ENCODE measurements at regions not wholly inside any gene's neighbourhood (a gene's known extent, or its start where the extent isn't known, plus 50 kb on each side); places are given as distances from the start of the nearest gene placed in this dataset.
A peak's percentile ranks its signal among the peaks of the same experiment; 100 is the strongest.
"Not testable (repeated sequence)": the region's sequence is repeated elsewhere in the genome, so short reads cannot be mapped to it uniquely, and the experiment has no call there.

DNA sequence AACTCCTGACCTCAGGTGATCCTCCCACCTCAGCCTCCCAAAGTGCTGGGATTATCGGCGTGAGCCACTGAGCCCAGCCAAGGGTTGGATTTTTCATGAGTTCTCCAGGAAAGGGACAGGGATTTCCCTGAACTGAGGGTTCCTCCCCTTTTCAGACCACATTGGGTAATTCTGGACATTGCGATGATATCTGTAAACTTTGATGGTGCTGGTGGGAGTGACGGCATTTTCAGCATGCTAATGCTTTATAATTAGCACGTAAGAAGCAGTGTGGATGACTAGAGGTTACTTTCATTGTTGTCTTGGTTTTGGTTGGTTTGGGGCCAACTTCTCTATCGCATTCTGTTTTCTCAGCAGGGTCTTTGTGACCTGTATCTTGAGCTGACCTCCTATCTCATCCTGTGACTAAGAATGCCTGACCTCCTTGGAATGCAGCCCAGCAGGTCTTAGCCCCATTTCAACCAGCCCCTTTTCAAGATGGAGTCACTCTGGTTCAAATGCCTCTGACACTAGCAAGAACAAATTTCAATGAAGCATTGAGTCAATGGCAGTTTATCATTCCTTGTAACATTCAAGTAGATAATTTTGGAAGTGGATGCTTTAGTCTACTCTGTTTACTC is 156.5 kb downstream of the TTLL2 start:
- Histone ChIP-seq H3K4me3 (no peak overlapping the region), H3K27ac (no peak overlapping the region), H3K27me3 (replicated peaks; ENCODE audit: insufficient read depth) (no peaks in the 10 kb centered on the region), H3K9me3 (no peaks in the 10 kb centered on the region), H3K36me3 (no peaks in the 10 kb centered on the region), H3K4me1 (ENCODE audit: control insufficient read depth in 1 of 2, low read depth in 2 of 2) (peaks cover 0 to 6% of the 10 kb centered on the region in 2 donors)
- ATAC-seq (ENCODE audit: insufficient number of reproducible peaks, low FRiP score, low read depth) (no peak), DNase-seq (ENCODE audit: low spot score) (no peak)
- TF ChIP-seq, protein P1, sequence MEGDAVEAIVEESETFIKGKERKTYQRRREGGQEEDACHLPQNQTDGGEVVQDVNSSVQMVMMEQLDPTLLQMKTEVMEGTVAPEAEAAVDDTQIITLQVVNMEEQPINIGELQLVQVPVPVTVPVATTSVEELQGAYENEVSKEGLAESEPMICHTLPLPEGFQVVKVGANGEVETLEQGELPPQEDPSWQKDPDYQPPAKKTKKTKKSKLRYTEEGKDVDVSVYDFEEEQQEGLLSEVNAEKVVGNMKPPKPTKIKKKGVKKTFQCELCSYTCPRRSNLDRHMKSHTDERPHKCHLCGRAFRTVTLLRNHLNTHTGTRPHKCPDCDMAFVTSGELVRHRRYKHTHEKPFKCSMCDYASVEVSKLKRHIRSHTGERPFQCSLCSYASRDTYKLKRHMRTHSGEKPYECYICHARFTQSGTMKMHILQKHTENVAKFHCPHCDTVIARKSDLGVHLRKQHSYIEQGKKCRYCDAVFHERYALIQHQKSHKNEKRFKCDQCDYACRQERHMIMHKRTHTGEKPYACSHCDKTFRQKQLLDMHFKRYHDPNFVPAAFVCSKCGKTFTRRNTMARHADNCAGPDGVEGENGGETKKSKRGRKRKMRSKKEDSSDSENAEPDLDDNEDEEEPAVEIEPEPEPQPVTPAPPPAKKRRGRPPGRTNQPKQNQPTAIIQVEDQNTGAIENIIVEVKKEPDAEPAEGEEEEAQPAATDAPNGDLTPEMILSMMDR (IDR thresholded peaks at IDR 0.05): no peak

DNA sequence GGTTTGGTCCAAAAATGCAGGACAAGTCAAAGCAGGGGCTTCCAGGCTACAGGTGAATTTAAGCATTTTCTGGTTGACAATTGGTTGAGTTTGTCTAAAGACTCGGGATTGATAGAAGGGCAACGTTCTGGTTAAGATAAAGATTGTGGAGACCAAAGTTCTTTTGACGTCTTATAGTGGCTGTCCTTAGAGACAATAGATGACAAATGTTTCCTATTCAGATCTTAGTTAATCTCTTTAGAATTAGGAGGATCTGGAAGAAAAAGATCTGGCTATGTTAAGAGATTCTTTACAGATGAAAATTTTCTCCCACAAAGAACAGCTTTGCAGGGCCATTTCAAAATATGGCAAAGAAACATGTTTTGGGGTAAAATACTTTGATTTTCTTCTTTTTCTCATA is 157.9 kb downstream of the TTLL2 start:
- not testable (repeated sequence) for H3K27me3 ChIP-seq (replicated peaks; ENCODE audit: insufficient read depth); DNase-seq (ENCODE audit: low spot score); H3K4me1 ChIP-seq (ENCODE audit: control insufficient read depth in 1 of 2, low read depth in 2 of 2); H3K4me3 ChIP-seq; ATAC-seq (ENCODE audit: insufficient number of reproducible peaks, low FRiP score, low read depth); H3K27ac ChIP-seq; H3K36me3 ChIP-seq; H3K9me3 ChIP-seq

DNA sequence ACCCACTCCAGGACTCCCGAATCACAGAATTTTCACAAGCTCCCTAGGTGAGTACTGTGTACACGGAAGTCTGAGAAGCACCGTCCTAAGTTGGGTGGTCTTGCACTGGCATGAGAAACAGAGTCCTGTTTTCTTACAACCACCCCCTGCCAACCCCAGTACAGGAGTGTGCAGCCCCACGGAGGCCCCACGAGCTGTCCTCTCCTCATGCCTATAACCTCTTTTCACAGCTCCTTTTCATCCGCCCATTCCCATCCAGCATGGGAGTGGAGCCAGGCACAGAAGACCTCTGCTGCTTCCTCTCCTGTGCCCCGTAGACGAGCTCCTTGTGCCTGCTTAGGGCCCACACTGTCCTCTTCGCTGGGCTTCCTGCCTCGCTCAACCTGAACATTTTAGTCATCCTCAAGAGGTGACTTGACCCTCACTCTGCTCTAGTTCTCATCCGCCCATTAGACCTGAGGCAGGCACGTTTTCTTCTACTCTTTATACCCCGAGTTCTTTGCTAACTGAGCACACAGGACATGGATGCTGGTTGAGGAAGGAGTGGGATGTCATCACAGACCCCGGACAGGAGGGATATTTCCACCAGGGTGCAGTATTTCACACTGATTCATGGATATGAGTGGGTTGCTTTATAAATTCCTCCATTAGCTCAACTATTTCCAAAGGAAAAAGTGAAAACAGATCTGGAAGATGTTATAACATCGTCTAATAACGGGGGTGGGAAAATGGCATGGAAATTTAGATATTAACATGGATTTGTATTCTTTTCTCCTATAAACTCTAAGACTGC is 160.5 kb downstream of the TTLL2 start:
- Histone ChIP-seq H3K4me1 (ENCODE audit: control insufficient read depth in 1 of 2, low read depth in 2 of 2) (peaks cover 0 to under 1% of the 10 kb centered on the region in 2 donors), H3K36me3 (no peaks in the 10 kb centered on the region), H3K4me3 (no peak overlapping the region), H3K9me3 (no peaks in the 10 kb centered on the region), H3K27me3 (replicated peaks; ENCODE audit: insufficient read depth) (no peaks in the 10 kb centered on the region), H3K27ac (no peak overlapping the region)
- ATAC-seq (ENCODE audit: insufficient number of reproducible peaks, low FRiP score, low read depth) (peak; percentile 82), DNase-seq (ENCODE audit: low spot score) (no peak)
- TF ChIP-seq, protein P1 (IDR thresholded peaks at IDR 0.05): peak; percentile 66

GRCh38 chr6:167487749-167488664 is 163.1 kb downstream of the TTLL2 start:
- Histone ChIP-seq H3K36me3 (no peaks in the 10 kb centered on the region), H3K9me3 (no peaks in the 10 kb centered on the region), H3K4me1 (ENCODE audit: control insufficient read depth in 1 of 2, low read depth in 2 of 2) (no peaks in the 10 kb centered on the region), H3K27me3 (replicated peaks; ENCODE audit: insufficient read depth) (no peaks in the 10 kb centered on the region), H3K27ac (no peak overlapping the region), H3K4me3 (no peak overlapping the region)
- ATAC-seq (ENCODE audit: insufficient number of reproducible peaks, low FRiP score, low read depth): no peak
- TF ChIP-seq, protein P1 (IDR thresholded peaks at IDR 0.05): no peak
- no peak for DNase-seq (ENCODE audit: low spot score)

DNA sequence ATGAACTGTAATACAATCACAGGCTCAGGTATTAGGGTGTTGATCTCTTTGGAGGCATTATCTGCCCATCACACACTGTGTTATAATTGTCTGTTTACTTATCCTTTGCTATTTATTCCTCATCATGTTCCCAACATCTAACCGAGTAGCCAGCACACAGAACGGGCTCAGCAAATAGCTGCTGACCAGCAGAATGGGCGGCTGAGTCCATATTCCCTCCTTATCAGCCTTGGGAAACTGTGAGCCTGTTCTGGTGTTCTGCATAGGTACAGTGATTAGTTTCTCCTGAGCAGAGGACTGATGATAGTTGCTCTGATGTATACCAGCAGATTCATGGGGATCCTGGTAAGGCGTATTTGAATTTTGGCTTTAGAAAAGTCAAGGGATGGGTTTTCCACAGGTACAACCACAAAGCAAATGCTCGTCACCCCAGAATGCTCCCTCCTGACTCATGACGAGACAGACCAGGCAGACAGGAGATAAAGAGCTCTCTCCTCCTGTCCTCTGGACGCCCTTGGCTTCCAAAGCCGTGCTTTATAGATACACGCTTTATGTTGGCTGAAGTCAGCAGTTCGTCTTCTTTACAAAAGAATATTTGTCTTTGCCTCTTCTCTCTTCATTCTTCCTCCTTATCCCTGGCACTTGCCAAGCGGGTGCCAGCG is 166.7 kb downstream of the TTLL2 start:
- no peaks in the 10 kb centered on the region for H3K9me3 ChIP-seq
- no peak overlapping the region for H3K27ac ChIP-seq
- no peaks in the 10 kb centered on the region for H3K36me3 ChIP-seq
- peaks cover 0 to 13% of the 10 kb centered on the region in 2 donors for H3K4me1 ChIP-seq (ENCODE audit: control insufficient read depth in 1 of 2, low read depth in 2 of 2)
- TF ChIP-seq, protein P1 (IDR thresholded peaks at IDR 0.05): no peak
- no peak for DNase-seq (ENCODE audit: low spot score)
- H3K27me3 ChIP-seq (replicated peaks; ENCODE audit: insufficient read depth): no peaks in the 10 kb centered on the region
- no peak overlapping the region for H3K4me3 ChIP-seq
- ATAC-seq (ENCODE audit: insufficient number of reproducible peaks, low FRiP score, low read depth): no peak
